Muscle layer of duodenum (tissue), 2 donors: ENCODE measurements at regions not wholly inside any gene's neighbourhood (a gene's known extent, or its start where the extent isn't known, plus 50 kb on each side); places are given as distances from the start of the nearest gene placed in this dataset.

Source experiments
- H3K27ac ChIP-seq: one replicate; pipeline ENCODE4 v1.7.0; 2013; ENCODE audit warnings: mild to moderate bottlenecking, low read length
- H3K27me3 ChIP-seq: one replicate; pipeline ENCODE4 v1.7.0; 2013; ENCODE audit warnings: low read depth, mild to moderate bottlenecking, control low read depth, low read length
- H3K36me3 ChIP-seq, 2 donors: one replicate each; pipeline ENCODE4 v1.7.0; 2013; ENCODE audit warnings: low read length in 2 of 2, control low read depth in 1 of 2, mild to moderate bottlenecking in 1 of 2; ENCODE audit not compliant: insufficient read depth in 2 of 2, control insufficient read depth in 1 of 2
- H3K4me1 ChIP-seq, 2 donors: one replicate each; pipeline ENCODE4 v1.7.0; 2013; ENCODE audit warnings: low read length in 2 of 2, mild to moderate bottlenecking in 2 of 2, control low read depth in 1 of 2, moderate library complexity in 1 of 2; ENCODE audit not compliant: insufficient read depth in 2 of 2, control insufficient read depth in 1 of 2
- H3K4me3 ChIP-seq, 2 donors: one replicate each; pipeline ENCODE4 v1.7.0; 2013; ENCODE audit warnings: low read length in 2 of 2, low read depth in 1 of 2, mild to moderate bottlenecking in 1 of 2
- H3K9me3 ChIP-seq, 2 donors: one replicate each; pipeline ENCODE4 v1.7.0; 2013; ENCODE audit warnings: low read length in 2 of 2, control low read depth in 1 of 2, mild to moderate bottlenecking in 1 of 2; ENCODE audit not compliant: control insufficient read depth in 1 of 2
- donor health status: healthy.

DNA sequence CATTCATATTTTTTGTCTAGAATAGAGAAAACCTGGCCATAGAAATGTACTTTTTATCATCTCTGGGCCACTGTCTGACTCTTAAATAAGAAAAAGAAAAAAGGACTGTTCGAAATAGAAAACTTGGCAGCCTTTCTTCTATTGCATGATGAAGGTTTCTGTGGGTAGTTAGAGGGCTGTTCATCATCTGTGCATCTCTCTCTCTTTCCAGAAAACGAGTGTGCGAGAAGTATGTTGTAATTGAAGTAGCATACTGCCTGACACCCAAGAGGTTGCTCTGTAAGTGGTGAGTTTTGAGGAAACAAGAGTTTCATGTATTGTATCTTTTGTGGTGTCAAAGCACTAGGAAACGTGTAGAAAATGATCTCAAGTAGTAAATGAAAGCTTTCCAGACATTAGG lies 343.2 kb upstream of the TMEM229A start:
- Histone ChIP-seq H3K4me3 (no peak overlapping the region), H3K27ac (no peak overlapping the region), H3K36me3 (no peaks in the 10 kb centered on the region), H3K9me3 (no peaks in the 10 kb centered on the region), H3K27me3 (no peaks in the 10 kb centered on the region), H3K4me1 (no peaks in the 10 kb centered on the region)

GRCh38 chr7:124375391-124375790 lies 342.5 kb upstream of the TMEM229A start:
- no peak overlapping the region for H3K27ac ChIP-seq
- H3K9me3 ChIP-seq = no peaks in the 10 kb centered on the region
- no peak overlapping the region for H3K4me3 ChIP-seq

DNA sequence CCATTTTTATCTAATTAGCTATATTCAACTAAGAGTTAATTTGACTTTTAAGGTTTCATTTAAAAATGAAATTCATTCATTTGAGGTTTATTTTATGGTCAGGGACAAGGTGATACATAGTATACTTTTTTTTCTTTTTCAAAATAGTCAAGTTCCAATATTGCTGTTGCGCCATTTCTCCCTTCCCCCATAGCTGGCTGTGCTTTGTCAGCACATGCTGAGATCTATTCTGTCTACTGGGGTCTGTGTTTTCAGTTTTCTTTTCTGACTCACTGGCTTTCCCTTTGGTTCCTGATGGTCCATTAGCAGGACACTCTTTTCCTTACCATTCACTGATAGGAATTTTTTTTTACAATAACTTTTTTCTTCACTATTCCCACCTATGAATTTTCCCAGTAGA lies 336.4 kb upstream of the TMEM229A start:
- Histone ChIP-seq H3K4me1 (no peaks in the 10 kb centered on the region), H3K27me3 (no peaks in the 10 kb centered on the region), H3K4me3 (no peak overlapping the region), H3K9me3 (no peaks in the 10 kb centered on the region), H3K27ac (no peak overlapping the region), H3K36me3 (no peaks in the 10 kb centered on the region)

More at GRCh38 chr7:124375391-124375790, 342.5 kb upstream of the TMEM229A start:
- H3K4me1 ChIP-seq = no peaks in the 10 kb centered on the region
- H3K27me3 ChIP-seq = no peaks in the 10 kb centered on the region
- no peaks in the 10 kb centered on the region for H3K36me3 ChIP-seq

DNA sequence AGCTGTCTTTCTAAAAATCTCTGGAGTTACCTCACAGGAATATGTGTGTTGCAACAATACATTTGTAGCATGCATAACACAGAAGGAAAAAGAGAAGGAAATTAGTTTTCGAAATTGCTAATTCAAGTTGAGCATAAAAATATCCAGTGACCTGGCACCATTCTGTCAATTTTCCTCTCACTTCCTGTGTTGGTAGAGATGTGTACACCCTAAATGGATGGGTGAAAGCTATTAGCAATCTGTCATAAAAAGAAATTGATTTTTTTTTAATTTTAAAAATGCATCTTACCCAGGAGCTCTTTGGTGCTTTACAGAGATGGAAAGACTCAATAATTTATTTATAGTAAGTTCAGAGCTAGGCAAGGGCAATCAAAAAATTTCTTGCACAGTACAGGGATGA lies 333.3 kb upstream of the TMEM229A start:
- Histone ChIP-seq H3K4me3 (no peak overlapping the region), H3K27me3 (no peaks in the 10 kb centered on the region), H3K36me3 (no peaks in the 10 kb centered on the region), H3K4me1 (no peaks in the 10 kb centered on the region), H3K27ac (no peak overlapping the region), H3K9me3 (no peaks in the 10 kb centered on the region)

DNA sequence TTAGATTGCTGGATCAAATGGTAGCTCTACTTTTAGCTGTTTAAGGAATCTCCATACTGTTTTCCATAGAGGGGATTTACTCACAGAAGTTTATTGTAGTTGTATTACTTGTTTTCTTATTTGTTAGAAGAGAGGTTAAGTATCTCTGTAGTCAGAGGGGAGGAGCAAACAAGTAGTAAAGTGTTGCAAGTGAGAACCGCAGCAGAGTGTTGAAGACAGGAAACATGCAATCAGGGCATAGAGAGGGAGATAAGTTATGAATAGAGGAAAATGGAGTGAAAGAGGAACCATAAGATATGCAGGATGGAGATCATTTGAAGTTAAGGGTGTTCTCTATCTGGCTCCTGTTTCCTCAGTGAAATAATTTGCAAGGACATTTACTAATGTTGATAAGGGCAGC lies 331.4 kb upstream of the TMEM229A start:
- Histone ChIP-seq H3K4me3 (no peak overlapping the region), H3K9me3 (no peaks in the 10 kb centered on the region), H3K36me3 (no peaks in the 10 kb centered on the region), H3K27ac (no peak overlapping the region), H3K27me3 (no peaks in the 10 kb centered on the region), H3K4me1 (no peaks in the 10 kb centered on the region)

DNA sequence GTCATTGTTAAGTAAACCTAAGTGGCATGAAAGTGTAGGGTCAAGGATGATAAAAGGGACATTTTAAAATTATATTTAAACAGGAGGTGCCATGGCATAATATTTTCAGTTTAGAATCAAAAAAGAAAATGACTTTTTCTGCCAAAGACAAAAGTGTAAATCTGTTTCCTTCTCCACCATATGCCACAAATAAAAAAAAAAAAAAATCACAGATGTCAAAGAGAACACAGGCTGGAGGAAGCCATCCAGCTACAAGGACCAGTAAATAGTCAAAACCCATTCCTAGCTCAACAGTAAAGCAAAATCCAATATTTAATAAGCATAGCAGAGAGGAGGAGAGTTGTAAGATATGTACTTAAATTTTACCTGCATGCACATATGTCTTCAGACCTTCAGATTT lies 321.3 kb upstream of the TMEM229A start:
- H3K4me1 ChIP-seq = no peaks in the 10 kb centered on the region
- no peak overlapping the region for H3K4me3 ChIP-seq
- H3K36me3 ChIP-seq = no peaks in the 10 kb centered on the region
- H3K27ac ChIP-seq = no peak overlapping the region
- H3K27me3 ChIP-seq = no peaks in the 10 kb centered on the region
- H3K9me3 ChIP-seq = no peaks in the 10 kb centered on the region

DNA sequence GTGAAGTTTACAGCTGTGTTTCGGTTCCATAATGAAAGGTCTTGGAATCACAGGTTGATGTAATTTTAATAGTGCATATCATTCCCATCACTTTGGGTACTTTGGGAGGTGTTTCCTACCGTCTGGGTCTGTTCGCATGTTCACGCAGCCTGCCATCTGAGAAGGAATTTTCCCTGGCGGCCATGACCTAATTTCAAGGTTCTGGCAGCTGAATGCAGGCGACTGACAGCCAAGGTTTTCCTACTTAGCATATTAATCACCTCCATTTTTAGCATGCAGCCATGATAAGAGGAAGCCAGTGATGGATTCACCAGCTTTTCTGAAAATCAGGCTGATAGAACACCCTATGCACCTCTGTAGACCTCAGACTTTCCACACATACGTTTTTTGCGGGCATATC lies 319.1 kb upstream of the TMEM229A start:
- Histone ChIP-seq H3K27ac (no peak overlapping the region), H3K36me3 (no peaks in the 10 kb centered on the region), H3K9me3 (peaks cover 0 to 4% of the 10 kb centered on the region in 2 donors), H3K4me1 (no peaks in the 10 kb centered on the region), H3K27me3 (no peaks in the 10 kb centered on the region), H3K4me3 (no peak overlapping the region)

GRCh38 chr7:124349443-124349842 lies 316.6 kb upstream of the TMEM229A start:
- H3K4me3 ChIP-seq = no peak overlapping the region
- H3K27ac ChIP-seq = no peak overlapping the region
- no peaks in the 10 kb centered on the region for H3K36me3 ChIP-seq
- H3K4me1 ChIP-seq = no peaks in the 10 kb centered on the region
- H3K9me3 ChIP-seq = peaks cover 0 to 4% of the 10 kb centered on the region in 2 donors
- no peaks in the 10 kb centered on the region for H3K27me3 ChIP-seq

- no peak overlapping the region for H3K27ac ChIP-seq
- no peaks in the 10 kb centered on the region for H3K27me3 ChIP-seq
- H3K9me3 ChIP-seq = peaks cover 0 to 3% of the 10 kb centered on the region in 2 donors
- H3K4me1 ChIP-seq = no peaks in the 10 kb centered on the region
- no peaks in the 10 kb centered on the region for H3K36me3 ChIP-seq
- H3K4me3 ChIP-seq = no peak overlapping the region
Observed at GRCh38 chr7:124338861-124339260, 306.0 kb upstream of the TMEM229A start.

DNA sequence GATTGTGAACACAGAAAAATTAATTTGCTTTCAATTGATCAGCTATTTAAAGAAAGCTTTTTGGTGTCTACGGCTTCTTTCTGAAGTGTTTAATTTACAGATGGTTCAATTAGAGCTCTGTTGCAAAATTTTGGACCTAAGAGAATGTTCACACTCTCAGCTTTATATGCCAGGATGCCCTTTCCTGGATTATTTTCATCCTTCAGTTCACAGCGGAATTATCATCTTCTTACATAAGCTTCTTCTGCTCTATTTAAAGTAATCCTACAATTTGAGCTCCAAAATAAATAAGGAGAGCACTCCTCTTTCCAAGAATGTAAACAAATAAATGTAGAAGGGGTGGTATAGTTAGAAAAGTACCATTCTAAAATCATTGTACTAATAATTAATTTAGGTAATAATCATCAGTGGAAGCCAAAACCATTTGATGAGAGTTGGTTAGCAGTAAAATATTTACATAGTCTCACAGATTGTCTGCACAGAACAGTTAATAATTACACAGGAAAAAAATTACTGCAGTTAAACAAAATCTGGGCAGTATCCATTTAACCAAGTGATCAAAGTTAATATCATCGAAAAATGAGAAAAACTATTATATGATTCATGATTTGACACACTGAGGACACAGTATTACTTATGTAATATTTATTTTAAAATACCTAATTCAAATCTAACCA lies 298.0 kb upstream of the TMEM229A start:
- Histone ChIP-seq H3K27me3 (no peaks in the 10 kb centered on the region), H3K9me3 (no peaks in the 10 kb centered on the region), H3K36me3 (no peaks in the 10 kb centered on the region), H3K27ac (no peak overlapping the region), H3K4me3 (no peak overlapping the region), H3K4me1 (no peaks in the 10 kb centered on the region)

DNA sequence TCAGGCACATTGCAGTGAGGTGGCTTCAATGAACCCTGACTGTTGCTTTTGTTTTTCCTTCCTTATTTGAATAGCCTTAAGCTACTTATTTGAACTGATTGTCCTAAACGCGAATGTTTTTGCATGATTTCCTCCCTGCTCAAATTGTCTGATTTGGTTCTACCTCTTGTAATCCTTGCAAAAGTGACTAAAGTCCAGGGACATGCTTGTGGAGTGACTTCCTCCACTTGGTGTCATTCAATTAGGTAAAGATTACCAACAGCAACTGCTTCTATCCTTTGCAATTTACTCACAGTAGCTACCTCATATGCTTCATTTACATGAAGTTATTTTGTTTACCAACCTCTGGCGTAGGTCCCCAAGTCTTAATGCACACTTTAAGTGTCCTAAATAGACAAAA lies 295.9 kb upstream of the TMEM229A start:
- Histone ChIP-seq H3K9me3 (no peaks in the 10 kb centered on the region), H3K4me1 (no peaks in the 10 kb centered on the region), H3K27me3 (no peaks in the 10 kb centered on the region), H3K27ac (no peak overlapping the region), H3K36me3 (no peaks in the 10 kb centered on the region), H3K4me3 (no peak overlapping the region)

DNA sequence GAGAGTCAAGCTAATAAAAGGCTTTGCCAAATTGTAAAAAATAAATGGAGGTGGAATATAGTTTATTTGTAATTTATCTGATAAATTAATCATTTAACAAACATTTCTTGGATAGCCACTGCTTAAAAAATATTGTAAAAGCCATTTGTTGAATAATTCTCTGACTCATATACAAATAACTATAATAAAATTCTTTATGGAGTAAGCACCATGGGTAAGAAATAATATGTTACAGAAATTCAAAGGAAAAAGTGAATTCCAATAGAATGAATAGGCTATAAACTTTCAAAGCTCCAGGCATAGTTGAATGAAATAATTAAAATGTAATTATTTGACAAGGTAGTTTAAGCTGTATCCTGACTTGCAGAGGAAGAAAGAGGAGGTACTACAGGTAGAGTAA lies 291.4 kb upstream of the TMEM229A start:
- no peaks in the 10 kb centered on the region for H3K9me3 ChIP-seq
- no peaks in the 10 kb centered on the region for H3K27me3 ChIP-seq
- no peak overlapping the region for H3K27ac ChIP-seq
- H3K4me3 ChIP-seq = no peak overlapping the region
- no peaks in the 10 kb centered on the region for H3K4me1 ChIP-seq
- no peaks in the 10 kb centered on the region for H3K36me3 ChIP-seq
